Erythroblast (primary cell): ENCODE measurements at regions not wholly inside any gene's neighbourhood (a gene's known extent, or its start where the extent isn't known, plus 50 kb on each side); places are given as distances from the start of the nearest gene placed in this dataset.

ENCODE experiments used
- GATA1 ChIP-seq: IDR thresholded peaks from 2 replicates; pipeline ENCODE4 v1.6.1; 2011; ENCODE audit warnings: low read depth, mild to moderate bottlenecking, control low read depth, low read length, moderate library complexity
- POLR2A ChIP-seq: IDR thresholded peaks from 2 replicates; pipeline ENCODE4 v1.6.1; 2011; ENCODE audit warnings: mild to moderate bottlenecking, low read length

DNA sequence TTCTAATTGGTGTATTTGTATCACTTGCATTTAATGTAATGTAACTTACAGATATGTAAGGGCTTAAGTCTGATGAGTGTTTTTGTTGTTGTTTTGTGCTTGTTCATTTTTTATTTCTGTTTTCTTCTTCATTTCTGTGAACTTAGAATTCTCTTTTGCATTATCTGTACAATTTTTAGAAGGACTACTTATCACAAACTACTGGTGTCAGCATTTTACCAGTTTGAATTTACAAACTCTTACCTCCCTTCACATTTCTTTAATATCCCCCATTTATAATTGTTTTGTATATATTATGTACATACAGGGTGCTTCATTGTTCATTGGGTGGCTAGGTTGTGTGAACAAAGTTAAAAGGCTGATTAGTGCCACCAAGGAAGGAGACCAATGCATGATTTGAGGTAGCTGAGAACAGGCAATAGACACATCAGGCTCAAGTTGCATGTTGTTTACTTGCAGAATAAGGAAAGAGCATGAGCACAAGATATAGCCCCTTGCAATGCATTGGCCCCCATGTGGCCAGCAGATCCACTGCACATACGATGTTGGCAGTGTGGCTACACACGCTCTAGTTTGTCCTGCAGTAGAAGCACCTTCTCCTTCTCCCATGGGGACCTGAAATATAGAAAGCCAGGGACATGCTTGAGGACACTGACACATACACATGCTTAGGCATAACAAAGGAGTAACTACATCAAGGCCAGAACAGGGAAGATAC is 198.2 kb downstream of the CD8B2 start:
- no peak for TF ChIP-seq POLR2A
- no peak for TF ChIP-seq GATA1
